Spleen (tissue), 11 donors: ENCODE measurements at regions not wholly inside any gene's neighbourhood (a gene's known extent, or its start where the extent isn't known, plus 50 kb on each side); places are given as distances from the start of the nearest gene placed in this dataset.

Source experiments
- DNase-seq: peaks from one replicate; pipeline ENCODE4 v3.0.0-alpha.2; 2020
- H3K27ac ChIP-seq, 8 donors: fragments of 200-600 bp; sonication (generic) in 7 of 8; 1 replicate in 4 of 8; 2 replicates in 4 of 8; pipeline versions ENCODE4 v1.5.0 to v1.8.0; 2016 to 2021; ENCODE audit warnings: inconsistent platforms in 4 of 8, mild to moderate bottlenecking in 4 of 8, moderate library complexity in 1 of 8
- H3K27me3 ChIP-seq, 7 donors: fragments of 200-600 bp; sonication (generic) in 6 of 7; replicated peaks in 1 of 7; 1 replicate in 4 of 7; 2 replicates in 3 of 7; pipeline versions ENCODE4 v1.5.0 to v1.8.0; 2016 to 2021; ENCODE audit warnings: inconsistent platforms in 3 of 7, mild to moderate bottlenecking in 1 of 7
- H3K36me3 ChIP-seq, 6 donors: fragments of 200-600 bp; sonication (generic) in 5 of 6; 1 replicate in 4 of 6; 2 replicates in 2 of 6; pipeline versions ENCODE4 v1.5.0 to v1.8.0; 2016 to 2021; ENCODE audit warnings: inconsistent platforms in 2 of 6
- H3K4me1 ChIP-seq, 6 donors: fragments of 200-600 bp; sonication (generic) in 5 of 6; 1 replicate in 3 of 6; 2 replicates in 3 of 6; pipeline versions ENCODE4 v1.5.0 to v1.8.0; 2016 to 2021; ENCODE audit warnings: inconsistent platforms in 3 of 6
- H3K4me3 ChIP-seq, 8 donors: fragments of 200-600 bp; sonication (generic) in 7 of 8; 1 replicate in 4 of 8; 2 replicates in 4 of 8; pipeline versions ENCODE4 v1.5.0 to v1.8.0; 2016 to 2021; ENCODE audit warnings: inconsistent platforms in 4 of 8, mild to moderate bottlenecking in 4 of 8, moderate library complexity in 2 of 8
- H3K9me3 ChIP-seq, 8 donors: fragments of 200-600 bp; sonication (generic) in 7 of 8; 1 replicate in 4 of 8; 2 replicates in 4 of 8; pipeline versions ENCODE4 v1.5.0 to v1.8.0; 2016 to 2021; ENCODE audit warnings: inconsistent platforms in 4 of 8
- CTCF ChIP-seq, 11 experiments: fragments of 200-600 bp in 7 of 11; fragments of 450-650 bp in 4 of 11; sonication (generic) in 4 of 11; IDR thresholded peaks in 8 of 11; conservative IDR thresholded peaks in 3 of 11; 1 replicate in 7 of 11; 2 replicates in 4 of 11; pipeline versions ENCODE4 v1.4.0 to v1.8.0; 2016 to 2021; ENCODE audit warnings: antibody characterized with exemption in 11 of 11, inconsistent platforms in 4 of 11, mild to moderate bottlenecking in 1 of 11
- POLR2A ChIP-seq, 3 donors: fragments of 450-650 bp; IDR thresholded peaks; one replicate each; pipeline ENCODE4 v1.5.1; 2017; ENCODE audit warnings: antibody characterized with exemption in 3 of 3, mild to moderate bottlenecking in 1 of 3
- POLR2AphosphoS5 ChIP-seq, 3 donors: sonication (generic); formaldehyde crosslinking; IDR thresholded peaks; one replicate each; pipeline ENCODE4 v1.5.1; 2017; ENCODE audit warnings: antibody characterized with exemption in 3 of 3
- WGBS, 5 donors: extraction: QIAGEN DNeasy Blood & Tissue Kit in 3 of 5; methylation state at CpG; one replicate each; pipeline versions ENCODE4 v1.1.5 to v1.1.7; 2013 to 2018; 5-methylcytosine and 5-hydroxymethylcytosine counted together
- intact Hi-C: fragments of 100-400 bp; cut with DNase I; formaldehyde crosslinking; loops from one replicate; pipeline ENCODE4 v1.15.0; 2023; ENCODE audit warnings: low total_unique reads
- donor health status: healthy with polysubstance abuse.
- donor health status: DM: no; HTN: no; CAD: no; lungs with moderate emphysema.
- donor health status: DM: no; HTN: no; CAD: no.
- donor health status: Bipolar disorder and iron deficiency.
- donor health status: healthy.
- donor health status: DM: no; HTN: no; CAD: no.
- donor health status: DM: yes; HTN: yes; CAD: no.

GRCh38 chr10:81306971-81307782 lies 567.8 kb upstream of the NRG3 start:
- 71 to 84% (median 72%) methylated on average over 4 of the region's 4 CpGs for WGBS, 5 donors
- Histone ChIP-seq H3K4me3 (no peak overlapping the region), H3K36me3 (no peaks in the 10 kb centered on the region), H3K9me3 (peaks cover 0 to 36% (median 12%) of the 10 kb centered on the region in 8 donors), H3K4me1 (no peaks in the 10 kb centered on the region), H3K27me3 (no peaks in the 10 kb centered on the region), H3K27ac (no peak overlapping the region)
- TF ChIP-seq CTCF (IDR thresholded peaks at IDR 0.05 in 8 of 11, conservative IDR thresholded peaks at IDR 0.05 in 3 of 11) (no peak), POLR2A (IDR thresholded peaks at IDR 0.05) (no peak), POLR2AphosphoS5 (IDR thresholded peaks at IDR 0.05) (no peak)
- intact Hi-C loops = no loop called here
- DNase-seq = peak; percentile 27

GRCh38 chr10:81309041-81309552 lies 565.9 kb upstream of the NRG3 start:
- no peak for TF ChIP-seq POLR2A (IDR thresholded peaks at IDR 0.05)
- no peak for TF ChIP-seq POLR2AphosphoS5 (IDR thresholded peaks at IDR 0.05)
- TF ChIP-seq CTCF (IDR thresholded peaks at IDR 0.05 in 8 of 11, conservative IDR thresholded peaks at IDR 0.05 in 3 of 11) = no peak
- Histone ChIP-seq H3K27ac (no peak overlapping the region), H3K27me3 (no peaks in the 10 kb centered on the region), H3K36me3 (no peaks in the 10 kb centered on the region), H3K9me3 (peaks cover 0 to 25% (median 8%) of the 10 kb centered on the region in 8 donors), H3K4me3 (no peak overlapping the region), H3K4me1 (no peaks in the 10 kb centered on the region)
- DNase-seq = peak; percentile 63
- intact Hi-C loops = no loop called here
- 91 to 96% (median 95%) methylated on average over 20 to 38 of the region's 38 CpGs for WGBS, 5 donors

- H3K36me3 ChIP-seq = no peaks in the 10 kb centered on the region
- no peaks in the 10 kb centered on the region for H3K4me1 ChIP-seq
- peaks cover 0 to 4% (median under 1%) of the 10 kb centered on the region in 8 donors for H3K9me3 ChIP-seq
- no peak for DNase-seq
- intact Hi-C loops = no loop called here
- no peak overlapping the region for H3K27ac ChIP-seq
- no peak overlapping the region for H3K4me3 ChIP-seq
- 64 to 80% (median 69%) methylated on average over 2 of the region's 2 CpGs for WGBS, 5 donors
- no peak for TF ChIP-seq CTCF (IDR thresholded peaks at IDR 0.05 in 8 of 11, conservative IDR thresholded peaks at IDR 0.05 in 3 of 11)
- no peak for TF ChIP-seq POLR2AphosphoS5 (IDR thresholded peaks at IDR 0.05)
- TF ChIP-seq POLR2A (IDR thresholded peaks at IDR 0.05) = no peak
- H3K27me3 ChIP-seq = no peaks in the 10 kb centered on the region
Measured at GRCh38 chr10:81314471-81314870, 560.5 kb upstream of the NRG3 start.

GRCh38 chr10:81315026-81315425 lies 560.0 kb upstream of the NRG3 start:
- 73 to 81% (median 78%) methylated on average over 3 of the region's 3 CpGs for WGBS, 5 donors
- Histone ChIP-seq H3K4me3 (no peak overlapping the region), H3K36me3 (no peaks in the 10 kb centered on the region), H3K27me3 (no peaks in the 10 kb centered on the region), H3K27ac (no peak overlapping the region), H3K9me3 (no peaks in the 10 kb centered on the region), H3K4me1 (no peaks in the 10 kb centered on the region)
- intact Hi-C loops = no loop called here
- TF ChIP-seq POLR2AphosphoS5 (IDR thresholded peaks at IDR 0.05) (no peak), CTCF (IDR thresholded peaks at IDR 0.05 in 8 of 11, conservative IDR thresholded peaks at IDR 0.05 in 3 of 11) (no peak), POLR2A (IDR thresholded peaks at IDR 0.05) (no peak)
- DNase-seq = no peak
